ENCODE measurements at regions not wholly inside any gene's neighbourhood (a gene's known extent, or its start where the extent isn't known, plus 50 kb on each side); places are given as distances from the start of the nearest gene placed in this dataset.

DNA sequence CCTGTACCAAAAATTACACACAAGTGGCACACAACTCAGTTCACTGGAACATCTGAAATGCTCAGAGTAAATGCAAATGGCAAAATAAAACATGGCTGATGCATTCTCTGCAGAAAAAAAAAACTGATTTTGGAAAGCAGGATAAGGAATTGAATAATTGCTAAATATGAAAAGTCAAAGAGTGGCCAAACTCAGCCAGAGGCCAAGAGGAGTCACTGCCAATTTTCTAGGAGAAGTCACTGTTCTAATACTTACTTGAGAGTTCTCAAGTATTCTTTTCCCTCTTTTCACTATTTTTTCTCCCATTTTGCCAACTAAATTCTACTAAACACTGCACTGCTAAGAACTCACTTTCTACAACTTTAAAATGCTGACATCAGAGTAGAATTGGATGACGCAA lies 1018.6 kb downstream of the TUSC7 start:
- TF ChIP-seq, protein P1, sequence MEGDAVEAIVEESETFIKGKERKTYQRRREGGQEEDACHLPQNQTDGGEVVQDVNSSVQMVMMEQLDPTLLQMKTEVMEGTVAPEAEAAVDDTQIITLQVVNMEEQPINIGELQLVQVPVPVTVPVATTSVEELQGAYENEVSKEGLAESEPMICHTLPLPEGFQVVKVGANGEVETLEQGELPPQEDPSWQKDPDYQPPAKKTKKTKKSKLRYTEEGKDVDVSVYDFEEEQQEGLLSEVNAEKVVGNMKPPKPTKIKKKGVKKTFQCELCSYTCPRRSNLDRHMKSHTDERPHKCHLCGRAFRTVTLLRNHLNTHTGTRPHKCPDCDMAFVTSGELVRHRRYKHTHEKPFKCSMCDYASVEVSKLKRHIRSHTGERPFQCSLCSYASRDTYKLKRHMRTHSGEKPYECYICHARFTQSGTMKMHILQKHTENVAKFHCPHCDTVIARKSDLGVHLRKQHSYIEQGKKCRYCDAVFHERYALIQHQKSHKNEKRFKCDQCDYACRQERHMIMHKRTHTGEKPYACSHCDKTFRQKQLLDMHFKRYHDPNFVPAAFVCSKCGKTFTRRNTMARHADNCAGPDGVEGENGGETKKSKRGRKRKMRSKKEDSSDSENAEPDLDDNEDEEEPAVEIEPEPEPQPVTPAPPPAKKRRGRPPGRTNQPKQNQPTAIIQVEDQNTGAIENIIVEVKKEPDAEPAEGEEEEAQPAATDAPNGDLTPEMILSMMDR (IDR thresholded peaks at IDR 0.05) = no peak
- TF ChIP-seq POLR2AphosphoS5 (IDR thresholded peaks at IDR 0.05) = no peak
- TF ChIP-seq POLR2A (IDR thresholded peaks at IDR 0.05) = no peak

Measured in prostate gland (tissue), 2 donors.